ENCODE measurements at regions not wholly inside any gene's neighbourhood (a gene's known extent, or its start where the extent isn't known, plus 50 kb on each side); places are given as distances from the start of the nearest gene placed in this dataset.
"Not testable (repeated sequence)": the region's sequence is repeated elsewhere in the genome, so short reads cannot be mapped to it uniquely, and the experiment has no call there.

GRCh38 chr15:70387081-70387480 lies 289.4 kb upstream of the TLE3 start:
- DNase-seq: no peak

GRCh38 chr15:70385711-70386110 lies 288.0 kb upstream of the TLE3 start:
- no peak for DNase-seq

- no peak for DNase-seq
These were observed 287.3 kb upstream of the TLE3 start for GRCh38 chr15:70385052-70385451.

GRCh38 chr15:70383856-70384255 lies 286.1 kb upstream of the TLE3 start:
- DNase-seq: no peak

- DNase-seq: peak; percentile 16
These were observed 285.2 kb upstream of the TLE3 start for GRCh38 chr15:70382762-70383458.

- DNase-seq: no peak
These were observed 284.5 kb upstream of the TLE3 start for GRCh38 chr15:70382009-70382749.

GRCh38 chr15:70379938-70380883 lies 282.5 kb upstream of the TLE3 start:
- no peak for DNase-seq

- no peak for DNase-seq
These were observed 281.4 kb upstream of the TLE3 start for GRCh38 chr15:70379134-70379533.

- no peak for DNase-seq
These were observed 280.7 kb upstream of the TLE3 start for GRCh38 chr15:70378126-70379031.

- DNase-seq: peak; percentile 50
These were observed 279.4 kb upstream of the TLE3 start for GRCh38 chr15:70376929-70377691.

- DNase-seq: no peak
These were observed 278.6 kb upstream of the TLE3 start for GRCh38 chr15:70376031-70376928.

GRCh38 chr15:70375586-70375985 lies 277.9 kb upstream of the TLE3 start:
- no peak for DNase-seq

- DNase-seq: peak; percentile 12
These were observed 277.3 kb upstream of the TLE3 start for GRCh38 chr15:70375006-70375431.

- no peak for DNase-seq
These were observed 276.4 kb upstream of the TLE3 start for GRCh38 chr15:70374096-70374495.

- not testable (repeated sequence) for DNase-seq
These were observed 275.7 kb upstream of the TLE3 start for GRCh38 chr15:70373439-70373838.

- not testable (repeated sequence) for DNase-seq
These were observed 270.4 kb upstream of the TLE3 start for GRCh38 chr15:70367913-70368705.

GRCh38 chr15:70364023-70364422 lies 266.3 kb upstream of the TLE3 start:
- peak; percentile 66 for DNase-seq

- DNase-seq: peak; percentile 47
These were observed 265.2 kb upstream of the TLE3 start for GRCh38 chr15:70362886-70363285.

GRCh38 chr15:70362350-70362749 lies 264.6 kb upstream of the TLE3 start:
- no peak for DNase-seq
